A549 (cell line): ENCODE measurements at regions not wholly inside any gene's neighbourhood (a gene's known extent, or its start where the extent isn't known, plus 50 kb on each side); places are given as distances from the start of the nearest gene placed in this dataset.

Experiments used
- CHD4 ChIP-seq: fragments of 200-600 bp; sonication (generic); IDR thresholded peaks from 2 replicates; pipeline ENCODE4 v1.6.1; 2016; ENCODE audit warnings: antibody characterized with exemption, mild to moderate bottlenecking, borderline replicate concordance
- CTCF ChIP-seq: fragments of >200 bp; sonication (Bioruptor Twin); formaldehyde crosslinking; IDR thresholded peaks from 3 replicates; pipeline ENCODE4 v1.5.1; 2016
- JUNB ChIP-seq: fragments of >200 bp; sonication (Bioruptor Twin); formaldehyde crosslinking; IDR thresholded peaks from 2 replicates; pipeline ENCODE4 v1.6.1; 2016
- KDM1A ChIP-seq: fragments of 200-600 bp; sonication (generic); IDR thresholded peaks from 2 replicates; pipeline ENCODE4 v1.6.1; 2016; ENCODE audit warnings: low read depth, mild to moderate bottlenecking
- MAX ChIP-seq: IDR thresholded peaks from 2 replicates; pipeline ENCODE4 v1.6.1; 2012
- MAZ ChIP-seq: fragments of 150-350 bp; IDR thresholded peaks from 2 replicates; pipeline ENCODE4 v1.6.1; 2014; ENCODE audit warnings: antibody characterized with exemption, low read depth, low read length, borderline replicate concordance
- NR3C1 ChIP-seq: fragments of >200 bp; sonication (Bioruptor Twin); formaldehyde crosslinking; IDR thresholded peaks from 3 replicates; pipeline ENCODE4 v1.6.1; 2017
- PBX3 ChIP-seq: IDR thresholded peaks from 2 replicates; pipeline ENCODE4 v1.6.1; 2012
- POLR2A ChIP-seq: IDR thresholded peaks from 2 replicates; pipeline ENCODE4 v1.6.1; 2012; ENCODE audit warnings: mild to moderate bottlenecking, low read length
- RAD21 ChIP-seq, 2 experiments: fragments of >200 bp in 1 of 2; sonication (Bioruptor Twin) in 1 of 2; formaldehyde crosslinking in 1 of 2; IDR thresholded peaks in 1 of 2; conservative IDR thresholded peaks in 1 of 2; 2 replicates in 1 of 2; 3 replicates in 1 of 2; pipeline ENCODE4 v1.6.1; 2012 to 2018; ENCODE audit warnings: inconsistent platforms in 1 of 2
- RARB ChIP-seq: fragments of 250-450 bp; sonication (Bioruptor Pico); IDR thresholded peaks from 2 replicates; pipeline ENCODE4 v1.8.0; 2021; ENCODE audit warnings: mild to moderate bottlenecking, moderate library complexity
- REST ChIP-seq: fragments of 200-600 bp; sonication (generic); IDR thresholded peaks from 2 replicates; pipeline ENCODE4 v1.6.1; 2016; ENCODE audit warnings: antibody characterized with exemption, mild to moderate bottlenecking, moderate library complexity
- SMC3 ChIP-seq: fragments of >200 bp; sonication (Bioruptor Twin); formaldehyde crosslinking; IDR thresholded peaks from 3 replicates; pipeline ENCODE4 v1.6.1; 2018; ENCODE audit warnings: inconsistent platforms

GRCh38 chr13:107743983-107744382, 471.4 kb downstream of the LIG4 start:
- TF ChIP-seq CTCF (no peak), MAX (no peak), RAD21 (conservative IDR thresholded peaks at IDR 0.05 in 1 of 2, IDR thresholded peaks at IDR 0.05 in 1 of 2) (no peak), PBX3 (no peak), KDM1A (no peak), MAZ (no peak), SMC3 (no peak), RARB (CRISPR knock-in tag) (no peak), CHD4 (no peak), POLR2A (no peak), JUNB (no peak), NR3C1 (no peak), REST (no peak)
